KMS-11 (cell line): ENCODE measurements at regions not wholly inside any gene's neighbourhood (a gene's known extent, or its start where the extent isn't known, plus 50 kb on each side); places are given as distances from the start of the nearest gene placed in this dataset.

Source experiments
- H2AFZ ChIP-seq: fragments of 200-600 bp; sonication (generic); 2 replicates; pipeline ENCODE4 v1.6.1; 2016; ENCODE audit warnings: antibody characterized with exemption, mixed run types, low read depth
- H3K27ac ChIP-seq: fragments of 200-600 bp; sonication (generic); 2 replicates; pipeline ENCODE4 v1.6.1; 2016; ENCODE audit warnings: mild to moderate bottlenecking, mixed run types
- H3K27me3 ChIP-seq: fragments of 200-600 bp; sonication (generic); 2 replicates; pipeline ENCODE4 v1.6.1; 2017; ENCODE audit warnings: mild to moderate bottlenecking, low read depth, mixed run types, moderate library complexity; ENCODE audit not compliant: insufficient read depth
- H3K36me3 ChIP-seq: fragments of 200-600 bp; sonication (generic); 2 replicates; pipeline ENCODE4 v1.6.1; 2017; ENCODE audit warnings: mild to moderate bottlenecking, mixed run types; ENCODE audit not compliant: insufficient read depth
- H3K4me1 ChIP-seq: fragments of 200-600 bp; sonication (generic); 2 replicates; pipeline ENCODE4 v1.6.1; 2016; ENCODE audit warnings: mild to moderate bottlenecking, low read depth, mixed run types; ENCODE audit not compliant: poor library complexity, severe bottlenecking
- H3K4me2 ChIP-seq: fragments of 200-600 bp; sonication (generic); 2 replicates; pipeline ENCODE4 v1.7.0; 2016; ENCODE audit warnings: mild to moderate bottlenecking, mixed run types
- H3K4me3 ChIP-seq: fragments of 200-600 bp; sonication (generic); IDR thresholded peaks from 2 replicates; pipeline ENCODE4 v1.6.1; 2017; ENCODE audit warnings: low read depth, low read length, mixed read lengths; ENCODE audit not compliant: insufficient read depth
- H3K79me2 ChIP-seq: fragments of 200-600 bp; sonication (generic); 2 replicates; pipeline ENCODE4 v1.6.1; 2016; ENCODE audit warnings: low read depth, mixed run types; ENCODE audit not compliant: insufficient read depth
- H3K9ac ChIP-seq: fragments of 200-600 bp; sonication (generic); 2 replicates; pipeline ENCODE4 v1.6.1; 2016; ENCODE audit warnings: mild to moderate bottlenecking, mixed run types
- H4K20me1 ChIP-seq: fragments of 200-600 bp; sonication (generic); 2 replicates; pipeline ENCODE4 v1.6.1; 2016; ENCODE audit warnings: mild to moderate bottlenecking, mixed run types; ENCODE audit not compliant: insufficient read depth
- TF ChIP-seq, protein P1 (sequence below): fragments of 200-600 bp; sonication (generic); conservative IDR thresholded peaks from 2 replicates; pipeline ENCODE4 v1.6.1; 2017; ENCODE audit warnings: low read depth, mild to moderate bottlenecking, antibody characterized with exemption, low read length, moderate library complexity, mixed read lengths

DNA sequence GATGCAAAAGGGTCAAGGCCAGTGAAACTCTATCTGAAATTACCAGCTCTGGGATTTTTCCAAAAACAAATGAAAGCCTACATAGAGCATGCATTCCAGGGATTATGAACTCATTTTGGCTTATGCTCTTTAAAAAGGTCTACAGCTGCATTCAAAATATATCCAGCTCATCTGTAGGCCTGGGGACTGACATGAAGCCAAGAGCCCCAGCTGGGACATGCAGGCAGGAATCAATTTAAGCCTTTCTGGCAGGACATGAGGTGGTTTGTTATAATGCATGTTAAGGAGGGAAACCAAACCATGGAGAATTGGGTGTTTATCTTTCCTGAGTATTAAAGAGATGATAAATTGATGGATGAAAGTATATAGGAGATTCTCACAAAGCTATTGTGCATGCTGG is 164.5 kb downstream of the RBM43 start:
- H4K20me1 ChIP-seq: no peaks in the 10 kb centered on the region
- no peak overlapping the region for H3K27ac ChIP-seq
- no peaks in the 10 kb centered on the region for H3K36me3 ChIP-seq
- TF ChIP-seq, protein P1, sequence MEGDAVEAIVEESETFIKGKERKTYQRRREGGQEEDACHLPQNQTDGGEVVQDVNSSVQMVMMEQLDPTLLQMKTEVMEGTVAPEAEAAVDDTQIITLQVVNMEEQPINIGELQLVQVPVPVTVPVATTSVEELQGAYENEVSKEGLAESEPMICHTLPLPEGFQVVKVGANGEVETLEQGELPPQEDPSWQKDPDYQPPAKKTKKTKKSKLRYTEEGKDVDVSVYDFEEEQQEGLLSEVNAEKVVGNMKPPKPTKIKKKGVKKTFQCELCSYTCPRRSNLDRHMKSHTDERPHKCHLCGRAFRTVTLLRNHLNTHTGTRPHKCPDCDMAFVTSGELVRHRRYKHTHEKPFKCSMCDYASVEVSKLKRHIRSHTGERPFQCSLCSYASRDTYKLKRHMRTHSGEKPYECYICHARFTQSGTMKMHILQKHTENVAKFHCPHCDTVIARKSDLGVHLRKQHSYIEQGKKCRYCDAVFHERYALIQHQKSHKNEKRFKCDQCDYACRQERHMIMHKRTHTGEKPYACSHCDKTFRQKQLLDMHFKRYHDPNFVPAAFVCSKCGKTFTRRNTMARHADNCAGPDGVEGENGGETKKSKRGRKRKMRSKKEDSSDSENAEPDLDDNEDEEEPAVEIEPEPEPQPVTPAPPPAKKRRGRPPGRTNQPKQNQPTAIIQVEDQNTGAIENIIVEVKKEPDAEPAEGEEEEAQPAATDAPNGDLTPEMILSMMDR: no peak
- H2AFZ ChIP-seq: no peak overlapping the region
- peaks cover 20% of the 10 kb centered on the region for H3K4me1 ChIP-seq
- no peaks in the 10 kb centered on the region for H3K27me3 ChIP-seq
- no peak overlapping the region for H3K9ac ChIP-seq
- no peak overlapping the region for H3K4me2 ChIP-seq
- no peaks in the 10 kb centered on the region for H3K79me2 ChIP-seq
- no peak overlapping the region for H3K4me3 ChIP-seq

DNA sequence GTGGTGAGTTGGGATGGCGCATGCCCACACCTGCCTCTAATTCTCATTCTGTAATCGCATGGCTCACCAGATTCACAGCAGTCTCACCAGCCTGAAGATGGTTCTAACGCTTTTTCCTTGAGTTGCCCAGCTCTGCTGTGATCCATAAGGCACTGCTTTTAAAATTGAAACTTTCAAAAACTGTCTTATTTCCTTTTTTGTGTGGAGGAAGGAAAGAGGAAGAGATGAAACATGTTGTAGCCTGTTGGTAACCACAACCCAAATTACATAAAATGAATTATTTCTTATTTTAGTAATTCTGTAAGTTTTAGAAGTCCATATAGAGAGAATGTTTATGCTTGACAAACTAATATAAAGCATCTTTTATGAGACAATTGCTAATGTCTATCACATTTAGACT is 165.4 kb downstream of the RBM43 start:
- H3K4me3 ChIP-seq: no peak overlapping the region
- no peak overlapping the region for H3K9ac ChIP-seq
- no peaks in the 10 kb centered on the region for H3K27me3 ChIP-seq
- TF ChIP-seq, protein P1: no peak
- no peak overlapping the region; the same call in 1 of the 2 replicates for H3K27ac ChIP-seq
- no peaks in the 10 kb centered on the region for H4K20me1 ChIP-seq
- H3K4me1 ChIP-seq: peaks cover 20% of the 10 kb centered on the region
- no peak overlapping the region; the same call in 1 of the 2 replicates for H3K4me2 ChIP-seq
- no peak overlapping the region for H2AFZ ChIP-seq
- H3K36me3 ChIP-seq: no peaks in the 10 kb centered on the region
- H3K79me2 ChIP-seq: no peaks in the 10 kb centered on the region

DNA sequence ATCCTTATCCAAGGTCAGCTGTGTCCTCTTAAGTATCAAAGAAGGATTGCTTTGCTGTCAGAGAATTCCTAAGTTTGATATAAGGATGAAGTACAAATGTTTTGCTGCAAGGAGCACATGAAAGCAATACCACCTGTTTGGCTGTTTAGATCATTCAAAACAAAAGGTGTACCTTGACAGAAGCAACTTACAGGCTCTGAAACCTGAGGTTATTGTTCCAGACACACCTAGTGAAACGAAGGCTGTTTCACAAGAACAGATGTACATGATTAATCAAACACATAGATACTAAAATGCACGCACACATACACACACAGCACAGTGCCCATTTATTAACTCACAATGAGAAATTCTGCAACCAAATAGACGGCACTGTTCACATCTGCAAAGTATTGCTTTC is 166.2 kb downstream of the RBM43 start:
- no peaks in the 10 kb centered on the region for H3K79me2 ChIP-seq
- H3K27me3 ChIP-seq: no peaks in the 10 kb centered on the region
- H2AFZ ChIP-seq: no peak overlapping the region
- no peaks in the 10 kb centered on the region for H3K36me3 ChIP-seq
- TF ChIP-seq, protein P1: no peak
- no peak overlapping the region for H3K9ac ChIP-seq
- no peaks in the 10 kb centered on the region for H4K20me1 ChIP-seq
- H3K4me3 ChIP-seq: no peak overlapping the region
- H3K4me1 ChIP-seq: peaks cover 20% of the 10 kb centered on the region
- H3K4me2 ChIP-seq: peak overlapping the region; percentile 19; the same call in 1 of the 2 replicates
- peak overlapping the region; percentile 42; the same call in 1 of the 2 replicates for H3K27ac ChIP-seq

DNA sequence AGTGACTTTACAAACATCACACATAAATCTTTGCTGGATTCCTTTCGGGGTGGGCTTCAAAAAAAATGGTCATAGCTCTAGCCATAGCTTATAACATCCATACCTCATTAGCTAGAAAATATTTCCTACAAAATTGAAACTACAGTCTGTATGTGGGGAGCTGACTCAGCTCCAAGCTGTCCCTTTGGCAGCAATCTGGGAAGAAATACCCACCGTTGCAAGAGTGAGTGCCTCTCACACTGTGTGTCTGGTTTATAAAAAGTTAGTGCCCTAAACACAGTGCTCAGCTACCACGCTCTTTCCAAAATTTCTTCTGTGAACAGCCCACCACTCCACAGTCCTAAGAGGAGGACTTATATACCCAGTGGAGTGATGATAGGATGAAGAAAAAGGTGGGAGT is 170.1 kb downstream of the RBM43 start:
- Histone ChIP-seq H2AFZ (no peak overlapping the region), H3K9ac (no peak overlapping the region), H3K79me2 (no peaks in the 10 kb centered on the region), H3K36me3 (no peaks in the 10 kb centered on the region), H4K20me1 (no peaks in the 10 kb centered on the region), H3K27ac (no peak overlapping the region), H3K4me3 (no peak overlapping the region), H3K27me3 (no peaks in the 10 kb centered on the region), H3K4me2 (no peak overlapping the region), H3K4me1 (peaks cover 20% of the 10 kb centered on the region)
- TF ChIP-seq, protein P1: no peak
